ENCODE measurements at regions not wholly inside any gene's neighbourhood (a gene's known extent, or its start where the extent isn't known, plus 50 kb on each side); places are given as distances from the start of the nearest gene placed in this dataset.

DNA sequence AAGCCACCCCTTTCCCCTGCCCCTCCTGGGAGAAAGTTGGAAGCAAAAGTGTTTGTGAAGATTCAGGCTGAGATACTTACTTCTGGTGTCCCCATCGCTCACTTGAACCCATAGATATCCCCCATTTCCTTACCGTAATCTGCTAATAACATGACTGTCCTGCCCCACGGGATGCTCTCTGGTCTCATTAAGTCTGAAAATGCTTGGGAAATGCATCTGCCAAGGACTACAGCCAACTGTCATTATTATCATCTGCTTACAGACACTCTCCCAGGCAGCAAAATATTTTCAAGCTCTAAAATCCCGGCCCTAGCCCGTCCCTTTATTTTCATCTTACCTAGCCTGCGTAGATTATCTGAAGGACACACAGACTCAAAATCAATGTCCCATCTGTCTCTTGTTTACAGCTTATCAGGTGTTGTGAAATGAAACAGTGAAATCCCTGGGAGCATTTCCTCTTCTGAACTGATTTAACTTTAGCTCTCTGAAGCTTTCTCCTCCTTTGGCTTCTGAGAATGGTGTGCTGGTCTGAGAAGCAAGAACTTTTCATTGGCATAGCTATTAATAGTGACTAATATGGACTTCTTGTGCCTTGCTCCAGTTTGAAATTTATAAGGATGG is 126.9 kb upstream of the OSMR start:
- DNase-seq (ENCODE audit: low read depth in 2 of 2), result no peak

DNA sequence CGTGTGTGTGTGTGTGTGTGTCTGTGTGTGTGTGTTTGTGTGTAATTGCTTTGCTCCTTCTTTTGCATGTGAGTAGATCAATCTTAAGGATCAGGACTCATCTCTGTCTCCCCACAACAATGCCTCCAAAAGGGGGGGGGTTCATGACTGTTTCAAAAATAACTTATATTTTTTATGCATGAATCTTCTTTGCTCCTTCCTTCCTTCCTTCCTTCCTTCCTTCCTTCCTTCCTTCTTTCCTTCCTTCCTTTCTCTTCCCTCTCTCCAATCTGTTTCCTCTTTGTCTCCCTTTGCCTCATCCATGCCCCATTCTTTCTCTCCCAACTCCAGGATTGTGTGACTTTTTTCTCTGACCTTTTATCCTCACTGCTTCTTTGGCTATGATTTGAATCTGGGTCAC is 126.4 kb upstream of the OSMR start:
- no peak for DNase-seq (ENCODE audit: low read depth in 2 of 2)

DNA sequence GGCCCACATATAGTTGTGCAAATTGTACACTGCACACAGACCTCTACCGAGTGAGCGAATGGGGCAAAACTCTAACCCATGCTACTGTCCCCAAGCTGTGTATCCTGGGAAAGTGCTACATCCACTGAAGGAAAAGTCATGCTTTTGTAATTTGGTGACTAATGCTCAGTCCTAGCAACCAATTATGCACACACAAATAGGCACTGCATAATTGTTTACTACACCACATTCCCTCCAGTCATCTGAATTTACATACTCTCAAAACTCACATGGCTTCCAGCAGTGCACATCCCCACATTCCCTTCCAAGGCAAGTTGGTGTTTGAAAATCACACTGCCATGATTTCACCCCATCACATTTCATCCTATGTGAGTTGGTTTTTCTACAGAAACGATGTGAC is 125.9 kb upstream of the OSMR start:
- DNase-seq (ENCODE audit: low read depth in 2 of 2), result no peak

DNA sequence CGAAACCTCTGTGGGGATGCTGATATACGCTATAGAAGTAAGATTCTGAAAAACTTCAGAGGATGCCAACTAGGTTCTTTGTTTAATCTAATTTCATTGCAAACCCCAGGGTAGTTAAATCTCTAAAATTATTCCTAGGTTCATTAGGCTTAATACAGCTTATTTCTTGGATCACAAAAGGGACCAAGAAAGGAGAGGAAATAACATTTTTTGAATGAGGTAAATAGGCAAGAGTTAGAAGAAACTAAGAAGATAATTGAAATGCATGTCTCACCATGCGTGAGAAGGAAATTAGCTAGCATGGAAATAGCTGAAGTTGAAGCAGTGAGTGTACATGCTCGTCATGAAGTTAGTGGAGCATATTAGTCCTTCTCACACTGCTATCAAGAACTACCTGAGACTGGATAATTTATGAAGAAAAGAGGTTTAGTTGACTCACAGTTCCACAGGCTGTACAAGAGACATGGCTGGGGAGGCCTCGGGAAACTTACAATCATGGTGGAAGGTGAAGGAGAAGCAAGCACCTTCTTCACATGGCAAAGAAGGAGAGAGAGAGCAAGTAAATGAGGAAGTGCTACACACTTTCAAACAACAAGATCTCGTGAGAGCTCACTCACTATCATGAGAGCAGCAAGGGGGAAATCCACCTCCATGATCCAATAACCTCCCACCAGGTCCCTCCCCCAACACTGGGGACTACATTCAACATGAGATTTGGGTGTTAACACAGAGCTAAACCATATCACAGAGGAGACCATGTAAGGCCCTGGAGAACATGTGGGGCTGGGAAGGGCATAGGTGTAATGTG is 125.1 kb upstream of the OSMR start:
- no peak for DNase-seq (ENCODE audit: low read depth in 2 of 2)

DNA sequence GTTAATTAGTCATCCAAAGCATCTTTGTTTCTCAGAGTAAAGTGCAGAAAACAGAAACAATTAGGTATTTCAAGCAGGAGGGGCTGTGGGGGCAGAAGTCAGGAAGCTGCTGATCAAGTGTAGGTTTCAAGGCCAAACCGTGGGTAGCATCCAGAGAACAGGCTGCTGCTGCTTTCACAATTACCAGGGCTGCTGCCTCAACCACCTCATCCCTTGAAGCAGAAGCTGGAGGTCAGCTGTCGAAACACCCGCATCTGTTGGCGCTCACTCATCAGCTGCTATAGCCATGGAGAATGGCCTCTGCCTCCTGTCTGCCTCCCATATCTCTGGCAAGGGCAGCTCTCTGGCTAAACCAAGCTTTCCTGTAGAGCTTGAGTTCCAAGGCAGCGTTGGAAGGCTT is 122.9 kb upstream of the OSMR start:
- no peak for DNase-seq (ENCODE audit: low read depth in 2 of 2)

DNA sequence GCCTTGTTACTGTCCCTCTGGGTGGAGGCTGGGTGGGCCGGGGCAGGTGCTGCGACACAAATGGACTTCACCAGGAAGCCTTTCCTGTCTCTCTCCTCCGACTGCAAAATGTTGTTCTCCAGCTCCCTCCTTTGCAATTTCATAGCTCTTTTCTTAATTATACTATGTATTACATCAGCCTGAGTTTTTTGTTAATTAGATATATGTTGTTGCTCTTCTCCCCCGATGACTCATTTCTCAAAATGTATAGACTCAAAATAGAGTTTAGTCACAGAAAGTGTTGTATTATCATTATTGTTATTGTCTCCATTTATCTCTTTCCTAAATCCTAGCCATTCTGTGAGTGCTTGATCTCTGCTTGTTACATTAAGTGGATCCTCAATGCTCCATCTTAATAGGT is 122.4 kb upstream of the OSMR start:
- no peak for DNase-seq (ENCODE audit: low read depth in 2 of 2)

DNA sequence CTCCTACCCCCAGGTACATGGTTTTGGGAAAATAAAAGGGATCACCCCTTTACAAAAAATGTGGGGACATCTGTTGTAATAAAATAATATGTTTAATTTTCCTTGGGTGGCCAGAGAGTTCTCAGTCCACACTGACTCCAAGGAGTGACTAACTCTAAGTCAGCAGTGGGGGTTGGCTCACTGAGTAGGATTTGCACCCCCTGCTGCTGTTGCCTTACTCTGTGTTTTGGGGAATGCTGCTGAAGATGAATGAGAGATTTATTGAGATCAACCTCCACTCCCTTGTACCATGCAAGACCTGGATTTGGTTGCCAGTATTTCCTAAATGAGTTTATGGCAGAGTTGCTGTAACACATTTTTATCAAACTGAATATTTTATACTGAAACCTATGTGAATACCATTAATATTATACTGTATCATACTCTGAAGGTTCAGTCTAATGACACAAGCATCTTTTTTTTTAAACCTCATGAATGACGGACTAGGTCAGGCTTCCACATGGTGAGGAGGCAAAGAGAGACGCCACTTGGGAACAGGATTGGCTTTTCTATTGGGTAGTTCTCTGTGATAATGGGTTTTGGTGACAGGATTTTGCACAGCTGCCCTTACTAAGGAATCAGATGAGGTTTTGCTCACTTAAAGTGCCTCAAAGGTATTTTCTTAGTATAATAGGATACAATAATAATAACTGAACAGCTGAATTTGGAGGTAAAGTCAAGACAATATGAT is 121.3 kb upstream of the OSMR start:
- DNase-seq (ENCODE audit: low read depth in 2 of 2), result no peak

DNA sequence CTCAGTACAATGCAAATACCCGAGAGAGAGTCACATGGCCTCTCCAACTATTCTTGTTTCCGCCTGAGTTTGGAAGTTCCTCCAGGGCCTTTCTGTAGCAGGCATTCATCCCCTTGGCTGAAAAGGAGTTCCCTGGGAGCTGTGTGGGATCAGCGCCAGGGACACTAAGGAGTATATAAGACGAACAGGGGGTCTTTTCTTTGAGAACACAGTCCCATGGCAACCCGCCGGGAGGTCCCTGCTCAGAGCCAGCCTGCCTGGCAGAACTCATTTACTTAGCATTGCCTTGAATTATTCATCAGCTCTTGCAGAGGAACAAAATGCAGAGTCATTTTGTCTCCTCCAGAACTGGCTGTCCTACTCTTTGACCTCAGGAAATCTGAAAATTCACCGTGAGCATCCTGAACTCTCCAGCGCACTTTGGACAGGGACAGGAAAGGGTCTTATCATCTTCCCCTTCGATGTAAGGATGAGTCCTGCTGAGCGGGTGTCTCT is 120.4 kb upstream of the OSMR start:
- DNase-seq (ENCODE audit: low read depth in 2 of 2), result no peak

DNA sequence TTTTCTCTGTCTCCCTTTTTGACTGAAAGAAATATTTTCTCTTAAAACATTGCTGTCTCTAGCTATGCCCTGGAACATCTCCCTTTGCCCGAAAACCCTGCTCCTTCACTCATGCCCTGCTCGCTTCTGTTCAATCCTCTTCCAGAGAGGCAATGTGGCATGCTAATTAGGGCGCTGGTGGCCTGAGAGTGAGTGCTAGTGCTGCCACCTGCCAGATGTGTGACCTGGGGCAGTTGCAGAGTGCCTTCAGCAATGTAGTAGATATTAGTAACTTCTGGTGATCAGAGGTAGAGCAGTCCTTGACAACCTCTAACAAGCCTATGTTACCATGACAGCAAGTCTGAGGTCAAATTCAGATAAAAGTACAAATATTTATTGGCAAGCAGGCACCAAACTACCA is 119.5 kb upstream of the OSMR start:
- DNase-seq (ENCODE audit: low read depth in 2 of 2), result no peak

DNA sequence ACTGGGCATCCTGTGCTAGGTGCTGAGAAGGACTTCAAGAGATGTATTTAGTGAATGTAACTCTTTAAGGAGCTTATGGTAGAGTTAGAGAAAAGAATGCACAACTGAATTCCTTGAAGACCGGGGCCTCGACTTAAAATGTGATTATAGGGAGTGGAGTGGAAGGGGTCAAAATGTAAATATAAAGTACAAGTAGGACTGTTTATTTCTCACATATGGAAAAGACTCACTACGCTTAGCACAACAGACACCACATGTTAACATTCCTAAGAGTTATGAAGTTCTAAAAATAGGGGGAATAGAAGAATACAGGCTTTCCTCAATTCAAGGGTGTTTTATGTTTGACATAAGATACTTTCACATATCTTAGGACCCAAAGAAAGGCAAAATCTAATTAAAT is 117.8 kb upstream of the OSMR start:
- no peak for DNase-seq (ENCODE audit: low read depth in 2 of 2)

DNA sequence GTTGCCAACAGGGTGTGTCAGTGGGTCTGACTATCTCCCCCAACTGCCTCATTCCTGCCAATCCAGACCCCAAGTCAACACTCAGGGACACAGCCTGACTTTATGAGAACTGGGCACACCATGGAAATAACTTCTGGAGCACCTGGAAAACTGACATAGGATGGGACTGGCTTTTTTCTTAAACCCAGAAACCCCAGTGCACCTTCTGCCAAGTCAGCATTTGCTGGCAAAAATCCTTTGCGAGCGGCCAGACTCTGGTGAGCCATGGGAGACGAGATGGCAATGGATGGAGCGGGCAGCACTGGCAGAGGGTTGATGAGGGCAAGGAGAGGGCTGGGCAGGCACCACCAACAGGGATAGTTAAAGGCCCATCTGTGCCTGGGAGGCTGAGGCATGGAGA is 114.4 kb upstream of the OSMR start:
- no peak for DNase-seq (ENCODE audit: low read depth in 2 of 2)

DNA sequence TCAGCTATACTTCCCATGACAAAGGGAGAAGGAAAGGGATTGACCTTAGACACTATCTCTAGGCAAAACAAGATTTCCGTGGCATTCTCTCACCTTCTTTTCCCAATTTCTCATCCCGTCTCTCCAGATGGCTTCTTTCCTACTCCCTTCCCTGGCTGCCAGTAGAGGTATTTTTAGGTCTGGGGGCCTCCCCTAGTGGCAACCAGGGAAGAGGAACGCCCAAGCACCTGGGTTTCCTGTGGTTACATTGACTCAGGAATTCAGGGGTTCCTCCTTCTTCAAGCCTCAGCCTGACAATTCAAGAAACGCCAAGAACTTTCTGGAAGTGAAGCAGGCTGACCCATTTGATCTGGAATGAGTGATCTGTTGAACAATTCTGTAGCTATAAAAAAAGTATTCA is 111.5 kb upstream of the OSMR start:
- no peak for DNase-seq (ENCODE audit: low read depth in 2 of 2)

DNA sequence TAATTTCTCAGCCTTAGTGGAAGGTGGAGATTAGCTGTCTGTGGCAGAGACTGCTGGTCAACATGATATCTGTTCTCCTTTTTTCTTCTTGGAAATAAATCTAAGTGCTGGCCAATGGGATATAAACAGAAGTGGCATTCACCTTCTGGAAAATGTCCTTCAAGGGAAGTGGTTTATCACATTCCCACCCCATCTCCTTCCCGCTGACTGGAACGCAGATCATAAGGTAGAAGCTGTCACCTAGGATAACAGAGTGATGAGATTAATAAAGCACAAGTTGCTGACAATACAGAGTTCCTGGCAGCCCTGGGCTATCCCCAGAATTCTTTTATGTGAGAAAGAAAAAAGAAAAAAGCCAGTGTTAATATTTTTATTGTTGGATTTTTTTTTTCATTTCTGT is 109.7 kb upstream of the OSMR start:
- DNase-seq (ENCODE audit: low read depth in 2 of 2), result no peak

DNA sequence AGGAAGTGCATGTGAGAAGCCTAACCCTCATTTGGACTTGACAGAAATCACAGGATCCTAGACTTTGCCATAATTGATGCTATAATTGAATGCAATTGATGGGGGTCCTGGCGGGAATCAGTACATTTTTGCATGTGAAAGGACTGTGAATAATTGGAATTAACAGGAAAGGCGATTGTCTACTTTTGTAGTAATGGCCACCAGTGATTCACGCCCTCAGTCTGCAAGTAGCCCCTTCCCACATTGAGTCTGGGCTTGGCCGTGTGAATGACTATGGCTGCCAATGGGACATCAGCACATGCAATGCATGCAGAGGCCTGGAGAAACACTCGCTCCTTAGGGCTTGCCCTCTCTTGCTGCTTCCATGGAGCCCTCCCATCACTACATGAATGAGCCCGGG is 107.8 kb upstream of the OSMR start:
- DNase-seq (ENCODE audit: low read depth in 2 of 2), result no peak

DNA sequence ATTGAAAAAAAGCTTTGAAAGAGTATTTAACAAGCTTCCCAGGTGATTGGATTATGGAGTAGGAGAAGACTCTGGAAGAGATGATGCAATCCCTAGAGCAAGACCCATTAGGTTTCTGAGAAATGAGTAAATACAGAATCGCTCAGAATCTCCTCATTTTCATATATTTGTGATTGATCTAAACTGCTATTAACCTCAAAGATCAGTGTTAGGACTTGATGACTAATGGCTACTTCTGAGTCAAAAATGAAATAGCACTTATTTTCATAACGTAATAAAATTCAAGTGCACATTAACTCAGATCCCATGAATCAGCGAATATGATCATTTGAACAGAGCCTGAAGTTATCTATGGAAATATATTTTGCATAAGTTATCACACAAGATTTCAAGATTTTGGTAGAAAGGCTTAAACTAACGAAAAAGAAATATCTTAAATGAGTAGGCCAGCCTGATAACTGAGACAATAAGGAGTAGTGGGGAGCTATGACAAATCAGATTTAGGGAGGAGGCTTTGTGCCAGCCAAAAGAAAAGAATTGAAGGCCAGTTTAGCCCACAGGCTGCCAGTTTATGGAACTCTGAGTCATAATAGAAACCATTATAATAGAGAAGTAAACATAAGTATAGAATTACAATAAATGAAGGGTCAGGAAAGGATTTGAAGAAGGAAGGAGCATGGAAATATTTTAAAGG is 106.7 kb upstream of the OSMR start:
- no peak for DNase-seq (ENCODE audit: low read depth in 2 of 2)

DNA sequence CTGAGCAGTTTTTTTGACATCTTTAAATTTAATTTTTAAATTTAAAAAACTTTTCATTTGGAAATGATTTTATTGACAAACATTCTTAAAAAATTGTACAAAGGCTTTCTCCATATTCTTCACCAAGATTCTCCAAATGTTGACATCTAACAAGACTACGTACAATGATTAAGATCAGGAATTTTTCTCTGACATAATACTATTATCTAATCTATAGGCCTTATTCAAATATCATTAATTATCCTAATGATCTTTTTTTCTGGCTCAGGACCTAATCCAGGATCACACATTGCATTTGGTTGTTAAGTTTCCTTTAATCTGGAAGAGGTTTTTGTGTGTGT is 106.1 kb upstream of the OSMR start:
- DNase-seq (ENCODE audit: low read depth in 2 of 2), result no peak

DNA sequence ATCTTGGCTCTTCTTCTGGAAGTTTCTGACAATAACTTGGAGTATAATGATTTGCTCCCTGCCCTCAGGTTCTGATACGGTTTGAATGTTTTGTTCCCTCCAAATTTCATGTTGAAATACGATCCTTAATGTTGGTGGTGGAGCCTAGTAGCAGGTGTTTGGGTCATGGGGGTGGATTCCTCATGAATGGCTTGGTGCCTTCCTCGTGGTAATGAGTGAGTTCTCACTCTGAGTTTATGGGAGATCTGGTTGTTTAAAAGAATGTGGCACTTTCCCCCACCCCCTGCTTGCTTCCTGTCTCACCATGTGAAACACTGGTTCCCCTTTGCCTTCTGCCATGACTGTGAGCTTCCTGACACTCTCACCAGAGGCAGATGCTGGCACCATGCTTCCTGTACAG is 103.0 kb upstream of the OSMR start:
- DNase-seq (ENCODE audit: low read depth in 2 of 2), result no peak

DNA sequence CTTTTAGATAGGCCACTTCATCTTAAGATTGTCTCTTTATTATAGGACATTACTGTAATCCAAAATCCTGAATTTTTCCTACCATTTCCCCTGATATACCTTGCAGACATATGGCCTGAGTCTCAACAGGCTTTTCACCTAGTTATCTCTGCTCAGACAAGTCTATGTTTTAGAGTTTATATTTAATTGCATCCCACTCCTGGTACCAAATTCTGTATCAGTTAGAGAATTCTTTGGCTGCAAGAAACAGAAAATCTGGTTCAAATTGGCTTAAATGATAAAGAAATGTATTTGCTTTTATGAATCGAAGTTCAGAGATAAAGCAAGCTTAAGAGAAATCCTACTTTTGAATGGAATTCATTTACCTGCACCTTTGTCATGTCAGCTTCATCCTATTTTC is 102.2 kb upstream of the OSMR start:
- DNase-seq (ENCODE audit: low read depth in 2 of 2), result no peak

DNA sequence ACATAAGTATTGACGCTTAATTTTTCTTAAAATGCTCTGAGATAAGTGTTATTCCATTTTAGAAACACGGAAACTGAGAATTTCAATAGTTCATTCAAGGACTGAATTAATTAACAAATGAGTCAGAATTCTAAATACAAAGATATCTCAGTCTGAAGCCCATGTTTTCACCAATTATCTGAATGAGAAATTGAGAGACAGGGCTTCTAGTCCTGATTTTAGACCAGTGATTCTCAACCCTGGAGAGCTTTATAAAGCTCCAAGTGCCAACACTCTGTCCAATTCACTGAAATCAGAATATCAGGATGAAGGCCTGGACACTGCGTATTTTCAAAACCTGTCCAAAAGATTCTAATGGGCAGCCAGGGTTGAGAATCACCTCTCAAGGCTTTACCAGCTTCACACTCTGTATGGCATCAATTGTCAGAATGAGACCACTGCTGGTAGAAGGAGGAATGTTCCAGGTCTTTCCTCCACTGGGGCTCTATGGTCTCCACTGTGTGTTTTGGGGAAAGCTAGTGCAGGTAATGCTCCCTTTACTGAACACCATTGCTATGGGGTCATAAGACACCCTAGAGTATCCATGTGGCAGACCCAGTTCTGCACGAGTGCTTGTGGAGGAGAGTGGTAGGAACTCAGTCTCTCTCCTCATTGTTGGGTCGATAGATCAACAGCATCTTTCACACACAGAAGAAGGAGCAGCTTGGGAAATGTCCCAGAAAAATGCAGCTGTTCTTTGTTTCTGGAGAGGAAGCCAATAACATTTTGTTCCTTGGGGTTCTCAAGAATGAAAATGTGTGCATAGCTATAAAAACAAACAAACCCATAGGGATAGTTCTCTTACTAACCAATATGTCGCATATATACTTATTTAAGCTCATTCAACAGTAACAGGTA is 99.7 kb upstream of the OSMR start:
- DNase-seq (ENCODE audit: low read depth in 2 of 2), result no peak

DNA sequence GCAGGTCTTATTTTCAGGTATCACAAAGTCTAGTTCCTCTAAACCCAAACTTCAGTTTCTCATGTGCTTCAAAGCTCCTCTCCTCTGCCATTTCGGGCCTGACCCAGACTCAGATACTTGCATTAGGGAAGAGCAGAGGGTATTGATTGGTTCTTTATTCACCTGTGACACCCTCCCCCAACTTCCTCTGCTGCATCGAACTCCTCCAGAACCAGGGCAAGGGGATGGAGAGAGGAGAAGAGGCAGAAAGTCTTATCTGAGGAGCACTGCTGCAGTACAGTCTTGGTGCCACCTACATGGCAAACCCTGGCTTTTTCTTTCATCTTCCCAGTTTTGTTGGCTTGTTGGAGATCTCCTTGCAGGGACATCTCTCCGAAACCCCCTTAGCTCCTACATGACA is 96.0 kb upstream of the OSMR start:
- DNase-seq (ENCODE audit: low read depth in 2 of 2), result no peak

DNA sequence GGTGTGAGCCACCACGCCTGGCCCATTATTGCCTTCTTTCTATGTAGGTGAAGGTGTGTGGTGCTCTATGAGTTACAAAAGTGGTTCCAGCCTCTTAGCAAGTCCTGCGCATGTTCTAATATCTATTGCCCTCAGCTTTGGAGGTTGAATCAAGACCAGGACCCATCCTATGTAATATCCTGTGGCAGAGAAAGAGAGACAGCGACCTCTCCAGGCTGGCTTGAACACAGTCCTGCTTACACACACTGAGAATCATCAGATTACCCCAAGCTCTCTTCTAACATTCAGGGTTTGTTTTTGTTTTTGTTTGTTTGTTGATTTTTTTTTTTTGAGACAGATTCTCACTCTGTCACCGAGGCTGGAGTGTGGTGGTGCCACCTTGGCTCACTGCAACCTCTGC is 94.7 kb upstream of the OSMR start:
- DNase-seq (ENCODE audit: low read depth in 2 of 2), result peak in 1 of 2 donors; percentile 25
